UCSD-AML1 (cell line): ENCODE measurements at regions not wholly inside any gene's neighbourhood (a gene's known extent, or its start where the extent isn't known, plus 50 kb on each side); places are given as distances from the start of the nearest gene placed in this dataset.

Experiments used
- DNase-seq: peaks from one replicate; lab custom pipeline; 2025; ENCODE audit not compliant: unreplicated experiment; lab: John Stamatoyannopoulos, UW

- DNase-seq, result no peak
Measured at GRCh38 chr2:150601280-150602038, 114.0 kb upstream of the RND3 start.

GRCh38 chr2:150599889-150600288 is 112.4 kb upstream of the RND3 start:
- no peak for DNase-seq

- DNase-seq, result no peak
Measured at GRCh38 chr2:150598383-150598782, 110.9 kb upstream of the RND3 start.

GRCh38 chr2:150595803-150596470 is 108.5 kb upstream of the RND3 start:
- no peak for DNase-seq

GRCh38 chr2:150594299-150594698 is 106.8 kb upstream of the RND3 start:
- DNase-seq, result no peak

- no peak for DNase-seq
Measured at GRCh38 chr2:150591496-150592285, 104.2 kb upstream of the RND3 start.

GRCh38 chr2:150589681-150590080 is 102.2 kb upstream of the RND3 start:
- no peak for DNase-seq

GRCh38 chr2:150588506-150588870 is 101.0 kb upstream of the RND3 start:
- DNase-seq, result no peak

- DNase-seq, result no peak
Measured at GRCh38 chr2:150587547-150588505, 100.4 kb upstream of the RND3 start.

- DNase-seq, result no peak
Measured at GRCh38 chr2:150586858-150587257, 99.4 kb upstream of the RND3 start.

GRCh38 chr2:150585221-150585971 is 97.9 kb upstream of the RND3 start:
- DNase-seq, result no peak

GRCh38 chr2:150584081-150584480 is 96.6 kb upstream of the RND3 start:
- DNase-seq, result no peak

- DNase-seq, result no peak
Measured at GRCh38 chr2:150581717-150582472, 94.4 kb upstream of the RND3 start.

GRCh38 chr2:150578481-150578880 is 91.0 kb upstream of the RND3 start:
- DNase-seq, result no peak

GRCh38 chr2:150575861-150576260 is 88.4 kb upstream of the RND3 start:
- no peak for DNase-seq

GRCh38 chr2:150572961-150573395 is 85.5 kb upstream of the RND3 start:
- DNase-seq, result no peak

- no peak for DNase-seq
Measured at GRCh38 chr2:150572194-150572766, 84.8 kb upstream of the RND3 start.

GRCh38 chr2:150571121-150571520 is 83.7 kb upstream of the RND3 start:
- no peak for DNase-seq

GRCh38 chr2:150570712-150571111 is 83.2 kb upstream of the RND3 start:
- no peak for DNase-seq
